Chondrocyte (in vitro differentiated cells): ENCODE measurements at regions not wholly inside any gene's neighbourhood (a gene's known extent, or its start where the extent isn't known, plus 50 kb on each side); places are given as distances from the start of the nearest gene placed in this dataset.

Experiments used
- DNase-seq: peaks from one replicate; pipeline ENCODE4 v3.0.0; 2021; ENCODE audit warnings: mixed read lengths, low spot score
- H3K27ac Mint-ChIP-seq: one replicate; pipeline ENCODE4 v1.8.0; 2021; ENCODE audit warnings: mild to moderate bottlenecking, moderate library complexity, mixed read lengths; ENCODE audit not compliant: unreplicated experiment
- H3K27me3 Mint-ChIP-seq: 2 replicates; pipeline ENCODE4 v1.8.0; 2021; ENCODE audit warnings: low read depth, mixed read lengths
- H3K36me3 Mint-ChIP-seq: 2 replicates; pipeline ENCODE4 v1.8.0; 2021; ENCODE audit warnings: low read depth, mixed read lengths
- H3K4me1 Mint-ChIP-seq: 2 replicates; pipeline ENCODE4 v1.8.0; 2021; ENCODE audit warnings: low read depth, mild to moderate bottlenecking, mixed read lengths
- H3K4me3 Mint-ChIP-seq: one replicate; pipeline ENCODE4 v1.8.0; 2021; ENCODE audit warnings: mild to moderate bottlenecking, moderate library complexity, mixed read lengths; ENCODE audit not compliant: unreplicated experiment
- H3K9me3 Mint-ChIP-seq: 2 replicates; pipeline ENCODE4 v1.8.0; 2021; ENCODE audit warnings: low read depth, mixed read lengths
- CTCF ChIP-seq: fragments of 200-600 bp; sonication (generic); IDR thresholded peaks from 2 replicates; pipeline ENCODE4 v1.5.0; 2021; ENCODE audit warnings: antibody characterized with exemption, mild to moderate bottlenecking, moderate library complexity

- TF ChIP-seq CTCF, result no peak
Observed at GRCh38 chr21:27704567-27705166, 737.8 kb upstream of the ADAMTS5 start.

GRCh38 chr21:27703791-27704190, 736.9 kb upstream of the ADAMTS5 start:
- no peak overlapping the region for H3K4me3 Mint-ChIP-seq
- H3K9me3 Mint-ChIP-seq, result peaks cover 17% of the 10 kb centered on the region
- peaks cover 1% of the 10 kb centered on the region for H3K27me3 Mint-ChIP-seq
- TF ChIP-seq CTCF, result no peak
- peaks cover 4% of the 10 kb centered on the region for H3K4me1 Mint-ChIP-seq
- H3K27ac Mint-ChIP-seq, result no peak overlapping the region
- no peaks in the 10 kb centered on the region for H3K36me3 Mint-ChIP-seq
- no peak for DNase-seq

More at GRCh38 chr21:27704567-27705166, 737.8 kb upstream of the ADAMTS5 start:
- H3K4me1 Mint-ChIP-seq, result peaks cover 4% of the 10 kb centered on the region
- no peaks in the 10 kb centered on the region for H3K36me3 Mint-ChIP-seq
- DNase-seq, result no peak
- peaks cover 1% of the 10 kb centered on the region for H3K27me3 Mint-ChIP-seq
- H3K4me3 Mint-ChIP-seq, result no peak overlapping the region
- H3K27ac Mint-ChIP-seq, result no peak overlapping the region
- peaks cover 17% of the 10 kb centered on the region for H3K9me3 Mint-ChIP-seq

- no peaks in the 10 kb centered on the region for H3K36me3 Mint-ChIP-seq
- peaks cover 1% of the 10 kb centered on the region for H3K27me3 Mint-ChIP-seq
- H3K9me3 Mint-ChIP-seq, result peaks cover 3% of the 10 kb centered on the region
- peak overlapping the region; percentile 23 for H3K4me3 Mint-ChIP-seq
- peak; percentile 99 for TF ChIP-seq CTCF
- H3K27ac Mint-ChIP-seq, result no peak overlapping the region
- H3K4me1 Mint-ChIP-seq, result peaks cover 4% of the 10 kb centered on the region
- no peak for DNase-seq
Observed at GRCh38 chr21:27700974-27701614, 734.2 kb upstream of the ADAMTS5 start.

GRCh38 chr21:27695246-27695645, 728.4 kb upstream of the ADAMTS5 start:
- DNase-seq, result no peak
- Mint-ChIP-seq H3K36me3 (no peaks in the 10 kb centered on the region), H3K27ac (peak overlapping the region; percentile 14), H3K27me3 (no peaks in the 10 kb centered on the region), H3K9me3 (no peaks in the 10 kb centered on the region), H3K4me3 (no peak overlapping the region), H3K4me1 (peaks cover 31% of the 10 kb centered on the region)
- TF ChIP-seq CTCF, result no peak

DNA sequence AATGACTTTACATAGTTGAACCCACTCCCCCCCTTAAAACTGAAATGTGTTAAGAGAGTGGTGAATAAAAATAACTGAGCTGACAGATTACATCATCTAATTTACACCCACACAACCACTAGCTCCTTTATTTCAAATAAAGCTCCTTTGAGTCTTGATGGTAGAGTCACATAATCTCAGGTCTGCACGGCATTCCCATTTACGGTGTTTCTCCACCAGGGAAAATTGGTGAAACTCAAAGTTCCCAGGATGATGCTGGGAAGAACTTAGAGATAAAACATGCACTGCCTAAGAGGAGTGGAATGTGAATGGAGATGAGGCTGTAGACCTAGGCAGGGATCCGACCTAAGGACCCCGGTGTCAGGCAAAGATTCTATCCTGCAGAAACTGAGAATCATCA, 727.8 kb upstream of the ADAMTS5 start:
- Mint-ChIP-seq H3K4me3 (no peak overlapping the region), H3K36me3 (no peaks in the 10 kb centered on the region), H3K27me3 (no peaks in the 10 kb centered on the region), H3K9me3 (peaks cover under 1% of the 10 kb centered on the region), H3K27ac (peak overlapping the region; percentile 60), H3K4me1 (peaks cover 31% of the 10 kb centered on the region)
- peak; percentile 11 for TF ChIP-seq CTCF
- DNase-seq, result no peak
